ENCODE measurements at regions not wholly inside any gene's neighbourhood (a gene's known extent, or its start where the extent isn't known, plus 50 kb on each side); places are given as distances from the start of the nearest gene placed in this dataset.

- Histone ChIP-seq H3K4me1 (ENCODE audit: control insufficient read depth in 1 of 2, insufficient read depth in 2 of 2, low read length in 2 of 2) (no peaks in the 10 kb centered on the region), H3K36me3 (ENCODE audit: control insufficient read depth in 1 of 2, insufficient read depth in 2 of 2, low read length in 2 of 2) (no peaks in the 10 kb centered on the region)
Measured at GRCh38 chr3:107055181-107055942, 321.9 kb upstream of the CCDC54 start.

GRCh38 chr3:107061466-107061865 lies 315.8 kb upstream of the CCDC54 start:
- Histone ChIP-seq H3K4me3 (ENCODE audit: low read depth in 1 of 2, low read length in 2 of 2) (no peak overlapping the region), H3K27ac (ENCODE audit: low read length) (no peak overlapping the region), H3K9me3 (ENCODE audit: control insufficient read depth in 1 of 2, low read length in 2 of 2) (no peaks in the 10 kb centered on the region), H3K27me3 (ENCODE audit: low read depth, low read length) (no peaks in the 10 kb centered on the region), H3K4me1 (ENCODE audit: control insufficient read depth in 1 of 2, insufficient read depth in 2 of 2, low read length in 2 of 2) (peaks cover 3 to 5% of the 10 kb centered on the region in 2 donors), H3K36me3 (ENCODE audit: control insufficient read depth in 1 of 2, insufficient read depth in 2 of 2, low read length in 2 of 2) (no peaks in the 10 kb centered on the region)

More at GRCh38 chr3:107055181-107055942, 321.9 kb upstream of the CCDC54 start:
- no peak overlapping the region for H3K27ac ChIP-seq (ENCODE audit: low read length)
- no peaks in the 10 kb centered on the region for H3K9me3 ChIP-seq (ENCODE audit: control insufficient read depth in 1 of 2, low read length in 2 of 2)
- H3K27me3 ChIP-seq (ENCODE audit: low read depth, low read length), result no peaks in the 10 kb centered on the region
- H3K4me3 ChIP-seq (ENCODE audit: low read depth in 1 of 2, low read length in 2 of 2), result no peak overlapping the region

GRCh38 chr3:107062310-107062709 lies 314.9 kb upstream of the CCDC54 start:
- no peaks in the 10 kb centered on the region for H3K9me3 ChIP-seq (ENCODE audit: control insufficient read depth in 1 of 2, low read length in 2 of 2)
- no peaks in the 10 kb centered on the region for H3K27me3 ChIP-seq (ENCODE audit: low read depth, low read length)
- no peak overlapping the region for H3K27ac ChIP-seq (ENCODE audit: low read length)
- H3K4me3 ChIP-seq (ENCODE audit: low read depth in 1 of 2, low read length in 2 of 2), result no peak overlapping the region
- H3K4me1 ChIP-seq (ENCODE audit: control insufficient read depth in 1 of 2, insufficient read depth in 2 of 2, low read length in 2 of 2), result peaks cover 3 to 5% of the 10 kb centered on the region in 2 donors
- H3K36me3 ChIP-seq (ENCODE audit: control insufficient read depth in 1 of 2, insufficient read depth in 2 of 2, low read length in 2 of 2), result no peaks in the 10 kb centered on the region

- Histone ChIP-seq H3K36me3 (ENCODE audit: control insufficient read depth in 1 of 2, insufficient read depth in 2 of 2, low read length in 2 of 2) (no peaks in the 10 kb centered on the region), H3K9me3 (ENCODE audit: control insufficient read depth in 1 of 2, low read length in 2 of 2) (no peaks in the 10 kb centered on the region), H3K27ac (ENCODE audit: low read length) (no peak overlapping the region), H3K27me3 (ENCODE audit: low read depth, low read length) (no peaks in the 10 kb centered on the region), H3K4me3 (ENCODE audit: low read depth in 1 of 2, low read length in 2 of 2) (no peak overlapping the region), H3K4me1 (ENCODE audit: control insufficient read depth in 1 of 2, insufficient read depth in 2 of 2, low read length in 2 of 2) (peaks cover 3 to 5% of the 10 kb centered on the region in 2 donors)
Measured at GRCh38 chr3:107062787-107063186, 314.5 kb upstream of the CCDC54 start.

GRCh38 chr3:107063351-107063750 lies 313.9 kb upstream of the CCDC54 start:
- Histone ChIP-seq H3K4me3 (ENCODE audit: low read depth in 1 of 2, low read length in 2 of 2) (no peak overlapping the region), H3K9me3 (ENCODE audit: control insufficient read depth in 1 of 2, low read length in 2 of 2) (no peaks in the 10 kb centered on the region), H3K4me1 (ENCODE audit: control insufficient read depth in 1 of 2, insufficient read depth in 2 of 2, low read length in 2 of 2) (peaks cover 3 to 5% of the 10 kb centered on the region in 2 donors), H3K36me3 (ENCODE audit: control insufficient read depth in 1 of 2, insufficient read depth in 2 of 2, low read length in 2 of 2) (no peaks in the 10 kb centered on the region), H3K27ac (ENCODE audit: low read length) (no peak overlapping the region), H3K27me3 (ENCODE audit: low read depth, low read length) (no peaks in the 10 kb centered on the region)

GRCh38 chr3:107064405-107065060 lies 312.7 kb upstream of the CCDC54 start:
- Histone ChIP-seq H3K27ac (ENCODE audit: low read length) (no peak overlapping the region), H3K9me3 (ENCODE audit: control insufficient read depth in 1 of 2, low read length in 2 of 2) (no peaks in the 10 kb centered on the region), H3K4me3 (ENCODE audit: low read depth in 1 of 2, low read length in 2 of 2) (no peak overlapping the region), H3K4me1 (ENCODE audit: control insufficient read depth in 1 of 2, insufficient read depth in 2 of 2, low read length in 2 of 2) (peaks cover 3 to 5% of the 10 kb centered on the region in 2 donors), H3K27me3 (ENCODE audit: low read depth, low read length) (no peaks in the 10 kb centered on the region), H3K36me3 (ENCODE audit: control insufficient read depth in 1 of 2, insufficient read depth in 2 of 2, low read length in 2 of 2) (no peaks in the 10 kb centered on the region)

GRCh38 chr3:107065094-107065861 lies 312.0 kb upstream of the CCDC54 start:
- no peak overlapping the region for H3K27ac ChIP-seq (ENCODE audit: low read length)
- no peaks in the 10 kb centered on the region for H3K36me3 ChIP-seq (ENCODE audit: control insufficient read depth in 1 of 2, insufficient read depth in 2 of 2, low read length in 2 of 2)
- H3K27me3 ChIP-seq (ENCODE audit: low read depth, low read length), result no peaks in the 10 kb centered on the region
- peaks cover 3 to 5% of the 10 kb centered on the region in 2 donors for H3K4me1 ChIP-seq (ENCODE audit: control insufficient read depth in 1 of 2, insufficient read depth in 2 of 2, low read length in 2 of 2)
- H3K4me3 ChIP-seq (ENCODE audit: low read depth in 1 of 2, low read length in 2 of 2), result no peak overlapping the region
- H3K9me3 ChIP-seq (ENCODE audit: control insufficient read depth in 1 of 2, low read length in 2 of 2), result no peaks in the 10 kb centered on the region

- H3K9me3 ChIP-seq (ENCODE audit: control insufficient read depth in 1 of 2, low read length in 2 of 2), result no peaks in the 10 kb centered on the region
- no peak overlapping the region for H3K4me3 ChIP-seq (ENCODE audit: low read depth in 1 of 2, low read length in 2 of 2)
- no peaks in the 10 kb centered on the region for H3K36me3 ChIP-seq (ENCODE audit: control insufficient read depth in 1 of 2, insufficient read depth in 2 of 2, low read length in 2 of 2)
- H3K4me1 ChIP-seq (ENCODE audit: control insufficient read depth in 1 of 2, insufficient read depth in 2 of 2, low read length in 2 of 2), result peaks cover 3 to 5% of the 10 kb centered on the region in 2 donors
- H3K27me3 ChIP-seq (ENCODE audit: low read depth, low read length), result no peaks in the 10 kb centered on the region
- no peak overlapping the region for H3K27ac ChIP-seq (ENCODE audit: low read length)
Measured at GRCh38 chr3:107067421-107067820, 309.8 kb upstream of the CCDC54 start.

GRCh38 chr3:107068980-107069379 lies 308.3 kb upstream of the CCDC54 start:
- no peaks in the 10 kb centered on the region for H3K27me3 ChIP-seq (ENCODE audit: low read depth, low read length)
- H3K36me3 ChIP-seq (ENCODE audit: control insufficient read depth in 1 of 2, insufficient read depth in 2 of 2, low read length in 2 of 2), result no peaks in the 10 kb centered on the region
- no peaks in the 10 kb centered on the region for H3K9me3 ChIP-seq (ENCODE audit: control insufficient read depth in 1 of 2, low read length in 2 of 2)
- no peak overlapping the region for H3K27ac ChIP-seq (ENCODE audit: low read length)
- no peak overlapping the region for H3K4me3 ChIP-seq (ENCODE audit: low read depth in 1 of 2, low read length in 2 of 2)
- H3K4me1 ChIP-seq (ENCODE audit: control insufficient read depth in 1 of 2, insufficient read depth in 2 of 2, low read length in 2 of 2), result peaks cover 0 to 5% of the 10 kb centered on the region in 2 donors

GRCh38 chr3:107076946-107077345 lies 300.3 kb upstream of the CCDC54 start:
- Histone ChIP-seq H3K9me3 (ENCODE audit: control insufficient read depth in 1 of 2, low read length in 2 of 2) (no peaks in the 10 kb centered on the region), H3K27me3 (ENCODE audit: low read depth, low read length) (no peaks in the 10 kb centered on the region), H3K27ac (ENCODE audit: low read length) (no peak overlapping the region), H3K4me3 (ENCODE audit: low read depth in 1 of 2, low read length in 2 of 2) (no peak overlapping the region), H3K4me1 (ENCODE audit: control insufficient read depth in 1 of 2, insufficient read depth in 2 of 2, low read length in 2 of 2) (no peaks in the 10 kb centered on the region), H3K36me3 (ENCODE audit: control insufficient read depth in 1 of 2, insufficient read depth in 2 of 2, low read length in 2 of 2) (no peaks in the 10 kb centered on the region)

GRCh38 chr3:107077391-107077790 lies 299.8 kb upstream of the CCDC54 start:
- Histone ChIP-seq H3K36me3 (ENCODE audit: control insufficient read depth in 1 of 2, insufficient read depth in 2 of 2, low read length in 2 of 2) (no peaks in the 10 kb centered on the region), H3K27ac (ENCODE audit: low read length) (no peak overlapping the region), H3K27me3 (ENCODE audit: low read depth, low read length) (no peaks in the 10 kb centered on the region), H3K4me1 (ENCODE audit: control insufficient read depth in 1 of 2, insufficient read depth in 2 of 2, low read length in 2 of 2) (no peaks in the 10 kb centered on the region), H3K4me3 (ENCODE audit: low read depth in 1 of 2, low read length in 2 of 2) (no peak overlapping the region), H3K9me3 (ENCODE audit: control insufficient read depth in 1 of 2, low read length in 2 of 2) (no peaks in the 10 kb centered on the region)
